Caco-2 (cell line): ENCODE measurements at regions not wholly inside any gene's neighbourhood (a gene's known extent, or its start where the extent isn't known, plus 50 kb on each side); places are given as distances from the start of the nearest gene placed in this dataset.

Experiments used
- BruUV-seq: library from RNA; stranded (reverse); fragments of 400-500 nt; replicated peaks from 2 replicates; lab custom pipeline; 2021; lab: Mats Ljungman, UMichigan
- CTCF ChIA-PET: fragments of 300-600 bp; sonication (Branson Sonifier 250); formaldehyde crosslinking; loops from one replicate; lab custom pipeline; 2022; ENCODE audit warnings: antibody characterized with exemption; lab: Charles Lee
- POLR2A ChIA-PET: fragments of 300-600 bp; sonication (Branson Sonifier 250); formaldehyde crosslinking; loops from one replicate; lab custom pipeline; 2022; ENCODE audit warnings: antibody characterized with exemption; lab: Charles Lee
- DNase-seq, 2 experiments: peaks; one replicate each; pipeline versions ENCODE4 v3.0.0 to v3.0.0-alpha.2; 2020 to 2022
- H3K27me3 ChIP-seq: replicated peaks from 2 replicates; pipeline ENCODE4 v1.6.0; 2011; ENCODE audit warnings: low read length; ENCODE audit not compliant: control insufficient read depth, insufficient read depth
- H3K36me3 ChIP-seq: 2 replicates; pipeline ENCODE4 v1.5.1; 2011; ENCODE audit warnings: low read length; ENCODE audit not compliant: control insufficient read depth, insufficient read depth
- H3K4me1 ChIP-seq: fragments of 250-450 bp; sonication (Bioruptor Pico); 2 replicates; pipeline ENCODE4 v1.5.1; 2020; ENCODE audit warnings: mild to moderate bottlenecking
- H3K4me3 ChIP-seq: 2 replicates; pipeline ENCODE4 v1.5.1; 2011; ENCODE audit warnings: low read depth, mild to moderate bottlenecking, control low read depth, low read length
- H3K9me3 ChIP-seq: fragments of 250-450 bp; sonication (Bioruptor Pico); 2 replicates; pipeline ENCODE4 v1.5.1; 2020; ENCODE audit warnings: mild to moderate bottlenecking, moderate library complexity
- H3K27ac Mint-ChIP-seq: one replicate; pipeline ENCODE4 v1.8.0; 2022; ENCODE audit warnings: mixed read lengths; ENCODE audit not compliant: unreplicated experiment
- H3K27me3 Mint-ChIP-seq: one replicate; pipeline ENCODE4 v1.8.0; 2022; ENCODE audit warnings: mixed read lengths; ENCODE audit not compliant: insufficient read depth, unreplicated experiment
- H3K36me3 Mint-ChIP-seq: one replicate; pipeline ENCODE4 v1.8.0; 2022; ENCODE audit warnings: mild to moderate bottlenecking, mixed read lengths; ENCODE audit not compliant: insufficient read depth, unreplicated experiment
- H3K4me1 Mint-ChIP-seq: one replicate; pipeline ENCODE4 v1.8.0; 2022; ENCODE audit warnings: low read depth, mixed read lengths; ENCODE audit not compliant: unreplicated experiment
- H3K4me3 Mint-ChIP-seq: one replicate; pipeline ENCODE4 v1.8.0; 2022; ENCODE audit warnings: mild to moderate bottlenecking, moderate library complexity, mixed read lengths; ENCODE audit not compliant: unreplicated experiment
- H3K9me3 Mint-ChIP-seq: one replicate; pipeline ENCODE4 v1.8.0; 2022; ENCODE audit warnings: mixed read lengths; ENCODE audit not compliant: unreplicated experiment
- CTCF ChIP-seq, 2 experiments: fragments of 200-600 bp in 1 of 2; IDR thresholded peaks; 1 replicate in 1 of 2; 2 replicates in 1 of 2; pipeline versions ENCODE4 v1.5.1 to v1.8.0; 2011 to 2022; ENCODE audit warnings: antibody characterized with exemption in 1 of 2, control low read depth in 1 of 2, inconsistent platforms in 1 of 2, low read depth in 1 of 2, low read length in 1 of 2, mild to moderate bottlenecking in 1 of 2, moderate library complexity in 1 of 2; ENCODE audit not compliant: insufficient read depth in 1 of 2, severe bottlenecking in 1 of 2, unreplicated experiment in 1 of 2
- intact Hi-C: fragments of 100-400 bp; cut with micrococcal nuclease; formaldehyde crosslinking; loops from one replicate; pipeline ENCODE4 v1.10.0; 2022; ENCODE audit not compliant: unreplicated experiment

- Mint-ChIP-seq H3K4me1 (peaks cover 41% of the 10 kb centered on the region), H3K27me3 (no peaks in the 10 kb centered on the region), H3K27ac (no peak overlapping the region), H3K9me3 (peaks cover 24% of the 10 kb centered on the region), H3K4me3 (no peak overlapping the region), H3K36me3 (no peaks in the 10 kb centered on the region)
- H3K36me3 ChIP-seq = no peaks in the 10 kb centered on the region
- intact Hi-C loops = loop anchor here (2.0 kb wide), 1 partner anchor 25 kb away; no protein-coding TSS in a partner anchor
- peaks cover 23% of the 10 kb centered on the region; the same call in 1 of the 2 replicates for H3K4me1 ChIP-seq
- TF ChIP-seq CTCF (IDR thresholded peaks at IDR 0.05; ENCODE audit: insufficient read depth in 1 of 2, low read depth in 1 of 2, low read length in 1 of 2, severe bottlenecking in 1 of 2, unreplicated experiment in 1 of 2) = no peak
- BruUV-seq = no TSS peak
- peak in 1 of 2 experiments; percentile 14 for DNase-seq
- ChIA-PET CTCF (no interaction called here), POLR2A (no interaction called here)
- H3K9me3 ChIP-seq = no peaks in the 10 kb centered on the region
- H3K27me3 ChIP-seq = no peaks in the 10 kb centered on the region
- H3K4me3 ChIP-seq = no peak overlapping the region
Measured at GRCh38 chr3:17947833-17948232, 205.4 kb upstream of the TBC1D5 start.

- no peaks in the 10 kb centered on the region for H3K36me3 Mint-ChIP-seq
- Histone ChIP-seq H3K4me3 (no peak overlapping the region), H3K9me3 (no peaks in the 10 kb centered on the region), H3K36me3 (no peaks in the 10 kb centered on the region), H3K4me1 (peaks cover 23% of the 10 kb centered on the region; the same call in 1 of the 2 replicates), H3K27me3 (no peaks in the 10 kb centered on the region)
- intact Hi-C loops = loop anchor here (2.0 kb wide), 1 partner anchor 26 kb away; no protein-coding TSS in a partner anchor
- H3K4me3 Mint-ChIP-seq = no peak overlapping the region
- DNase-seq = no peak
- ChIA-PET CTCF (no interaction called here), POLR2A (no interaction called here)
- H3K27ac Mint-ChIP-seq = no peak overlapping the region
- H3K9me3 Mint-ChIP-seq = peaks cover 12% of the 10 kb centered on the region
- no peak for TF ChIP-seq CTCF (IDR thresholded peaks at IDR 0.05; ENCODE audit: insufficient read depth in 1 of 2, low read depth in 1 of 2, low read length in 1 of 2, severe bottlenecking in 1 of 2, unreplicated experiment in 1 of 2)
- no TSS peak for BruUV-seq
- no peaks in the 10 kb centered on the region for H3K27me3 Mint-ChIP-seq
- peaks cover 41% of the 10 kb centered on the region for H3K4me1 Mint-ChIP-seq
Measured at GRCh38 chr3:17946619-17947018, 204.2 kb upstream of the TBC1D5 start.

- intact Hi-C loops = loop anchor here (2.0 kb wide), 1 partner anchor 27 kb away; no protein-coding TSS in a partner anchor
- POLR2A ChIA-PET = no interaction called here
- Mint-ChIP-seq H3K27ac (no peak overlapping the region), H3K4me3 (no peak overlapping the region), H3K36me3 (no peaks in the 10 kb centered on the region), H3K27me3 (no peaks in the 10 kb centered on the region), H3K9me3 (peaks cover 9% of the 10 kb centered on the region), H3K4me1 (peaks cover 41% of the 10 kb centered on the region)
- no peak for TF ChIP-seq CTCF (IDR thresholded peaks at IDR 0.05; ENCODE audit: insufficient read depth in 1 of 2, low read depth in 1 of 2, low read length in 1 of 2, severe bottlenecking in 1 of 2, unreplicated experiment in 1 of 2)
- H3K4me1 ChIP-seq = peaks cover 23% of the 10 kb centered on the region; the same call in 1 of the 2 replicates
- DNase-seq = no peak
- no peaks in the 10 kb centered on the region for H3K9me3 ChIP-seq
- no TSS peak for BruUV-seq
- no peaks in the 10 kb centered on the region for H3K27me3 ChIP-seq
- H3K36me3 ChIP-seq = no peaks in the 10 kb centered on the region
- no peak overlapping the region for H3K4me3 ChIP-seq
- CTCF ChIA-PET = no interaction called here
Measured at GRCh38 chr3:17945799-17946399, 203.5 kb upstream of the TBC1D5 start.
